ENCODE measurements at regions not wholly inside any gene's neighbourhood (a gene's known extent, or its start where the extent isn't known, plus 50 kb on each side); places are given as distances from the start of the nearest gene placed in this dataset.

DNA sequence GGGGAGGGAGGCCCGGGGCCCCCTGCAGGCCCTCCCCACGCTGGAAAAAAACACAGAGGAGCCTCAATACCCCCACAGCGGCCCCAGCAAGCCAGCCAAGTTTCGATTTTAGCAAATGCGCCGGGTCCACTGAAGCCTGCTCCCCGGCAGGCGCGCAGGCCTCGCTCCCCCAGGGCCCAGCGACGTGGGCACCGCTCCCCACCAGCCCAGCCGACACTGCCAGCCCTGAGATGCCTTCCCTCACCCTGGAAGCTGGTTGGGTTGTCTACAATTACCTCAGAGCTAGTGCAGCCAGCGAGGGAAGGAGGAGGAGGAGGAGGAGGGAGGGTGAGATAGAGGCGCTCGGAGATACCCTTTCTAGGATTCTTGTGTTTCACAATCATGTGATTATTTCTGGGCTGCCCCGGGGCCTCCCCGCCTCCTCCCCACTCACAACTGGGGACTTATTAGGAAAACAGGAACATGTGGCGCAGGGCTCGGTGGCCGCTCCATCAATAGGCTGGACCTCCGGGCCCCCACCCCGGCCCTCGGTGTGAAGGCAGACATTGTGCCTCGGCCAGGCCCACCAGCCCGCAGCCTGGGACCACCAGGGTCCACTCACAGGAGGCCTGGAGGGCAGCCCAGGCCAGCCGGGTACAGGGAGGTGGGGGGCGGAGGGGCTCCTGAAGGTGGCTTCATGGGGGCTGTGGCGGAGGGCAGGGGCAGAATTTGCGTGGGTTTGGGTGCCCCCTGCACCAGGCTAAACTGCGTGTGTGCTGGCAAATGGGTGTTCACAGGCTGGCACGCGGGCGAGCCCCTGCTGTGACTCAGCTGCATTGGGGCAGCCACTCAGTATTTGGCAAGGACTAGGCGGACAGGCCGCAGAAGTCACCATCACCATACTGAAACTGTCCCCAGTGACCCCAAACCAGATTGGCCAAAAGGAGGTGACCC lies 109.9 kb downstream of the NCOR2 start:
- no peak for DNase-seq

DNA sequence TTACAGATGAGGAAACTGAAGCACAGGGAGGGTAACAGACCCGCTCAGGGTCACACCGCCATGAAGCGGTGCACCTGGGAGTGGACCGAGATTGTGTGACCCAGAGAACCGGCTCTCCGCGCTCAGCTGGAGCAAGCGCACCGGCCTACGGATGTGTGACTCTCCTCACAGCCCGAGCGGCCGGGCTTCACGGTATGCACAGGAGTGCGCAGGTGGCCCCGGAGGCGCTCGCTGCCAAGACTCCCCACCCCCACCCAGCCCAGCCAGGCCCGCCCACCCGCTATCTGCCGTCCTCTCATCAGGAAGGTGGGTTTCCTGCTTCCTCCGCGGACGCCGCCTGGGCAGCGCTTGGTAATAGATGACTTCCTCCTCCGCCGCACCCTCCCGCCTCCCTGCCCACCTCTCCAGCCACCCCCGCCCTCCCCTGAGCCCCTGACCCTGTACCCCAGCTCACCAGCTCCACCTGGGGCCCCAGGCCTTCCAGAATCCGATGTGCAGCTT lies 110.7 kb downstream of the NCOR2 start:
- DNase-seq, result no peak

DNA sequence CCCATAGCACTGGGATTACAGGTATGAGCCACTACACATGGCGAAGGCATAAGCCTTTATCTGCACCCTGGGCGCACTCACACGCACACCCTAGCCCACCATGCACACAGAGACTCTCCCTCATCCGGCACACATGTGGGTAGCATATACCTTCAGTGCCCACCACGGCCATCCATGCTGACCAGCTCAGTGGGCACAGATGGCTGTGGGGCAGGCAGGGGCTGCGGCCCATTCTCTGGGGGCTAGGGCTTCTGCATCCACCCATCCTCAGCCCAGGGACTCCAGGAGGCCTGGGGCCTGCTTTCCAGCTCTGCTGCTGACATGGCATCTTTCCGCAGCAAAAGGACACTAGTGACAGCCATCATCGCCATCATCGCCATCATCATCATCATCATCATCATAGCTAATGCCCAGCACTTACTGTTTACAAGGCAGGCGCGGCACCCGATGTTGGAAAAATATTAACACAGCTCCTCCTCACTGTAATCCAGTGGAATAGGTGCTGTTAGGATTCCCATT lies 111.2 kb downstream of the NCOR2 start:
- no peak for DNase-seq

DNA sequence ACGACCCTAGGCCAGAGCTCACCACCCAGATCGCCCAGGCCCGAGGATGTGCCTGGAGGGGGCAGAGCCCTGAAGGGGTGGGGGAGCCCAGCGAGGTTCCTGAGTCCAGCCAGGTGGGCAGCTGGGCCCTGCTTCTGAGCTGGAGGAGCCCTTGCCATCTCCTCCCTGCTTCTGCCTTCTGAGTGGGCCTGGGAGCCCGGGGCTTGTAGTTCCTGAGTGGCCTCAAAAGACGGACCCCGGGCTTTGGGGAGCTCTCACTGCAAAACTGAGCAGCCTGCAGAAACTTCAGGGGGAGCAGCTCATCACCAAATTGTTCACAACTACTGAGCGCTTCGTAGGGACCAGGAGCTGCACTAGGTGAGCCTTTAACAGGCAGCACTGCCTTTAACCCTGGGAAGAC lies 112.1 kb downstream of the NCOR2 start:
- DNase-seq, result no peak

DNA sequence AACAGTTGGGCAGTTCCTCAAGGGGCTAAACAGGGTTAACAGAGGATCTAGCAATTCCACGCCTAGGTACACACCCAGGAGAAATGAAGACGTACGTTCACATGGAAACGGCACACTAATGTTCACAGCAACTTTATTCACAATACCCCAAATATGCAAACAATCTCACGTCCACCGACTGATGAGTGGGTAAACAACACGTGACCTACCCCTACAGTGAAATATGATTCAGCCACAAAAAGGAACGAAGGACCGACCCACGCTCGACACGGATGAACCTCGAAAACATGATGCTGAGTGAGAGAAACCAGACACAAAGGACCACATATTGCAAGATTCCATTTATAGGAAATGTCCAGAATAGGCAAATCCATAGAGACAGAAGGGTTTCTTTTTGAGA lies 112.7 kb downstream of the NCOR2 start:
- no peak for DNase-seq

DNA sequence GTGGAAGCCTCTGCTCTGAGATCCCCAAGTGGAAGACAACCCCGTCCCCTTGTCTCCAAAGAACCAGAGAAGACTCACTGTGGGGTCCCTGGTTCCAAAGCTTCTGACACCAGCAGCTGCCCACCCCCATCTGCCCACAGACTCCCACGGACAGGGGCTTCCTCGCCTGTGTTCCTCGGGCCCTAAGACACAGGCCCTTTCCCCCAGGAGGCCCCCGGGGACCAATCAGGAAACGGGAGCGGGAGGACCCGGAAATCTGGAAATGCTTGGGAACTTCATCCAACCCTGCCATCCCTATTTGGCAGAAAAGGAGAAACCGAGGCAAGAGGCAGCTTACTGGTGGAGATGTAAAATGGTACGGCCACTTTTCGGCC lies 113.1 kb downstream of the NCOR2 start:
- DNase-seq, result no peak

DNA sequence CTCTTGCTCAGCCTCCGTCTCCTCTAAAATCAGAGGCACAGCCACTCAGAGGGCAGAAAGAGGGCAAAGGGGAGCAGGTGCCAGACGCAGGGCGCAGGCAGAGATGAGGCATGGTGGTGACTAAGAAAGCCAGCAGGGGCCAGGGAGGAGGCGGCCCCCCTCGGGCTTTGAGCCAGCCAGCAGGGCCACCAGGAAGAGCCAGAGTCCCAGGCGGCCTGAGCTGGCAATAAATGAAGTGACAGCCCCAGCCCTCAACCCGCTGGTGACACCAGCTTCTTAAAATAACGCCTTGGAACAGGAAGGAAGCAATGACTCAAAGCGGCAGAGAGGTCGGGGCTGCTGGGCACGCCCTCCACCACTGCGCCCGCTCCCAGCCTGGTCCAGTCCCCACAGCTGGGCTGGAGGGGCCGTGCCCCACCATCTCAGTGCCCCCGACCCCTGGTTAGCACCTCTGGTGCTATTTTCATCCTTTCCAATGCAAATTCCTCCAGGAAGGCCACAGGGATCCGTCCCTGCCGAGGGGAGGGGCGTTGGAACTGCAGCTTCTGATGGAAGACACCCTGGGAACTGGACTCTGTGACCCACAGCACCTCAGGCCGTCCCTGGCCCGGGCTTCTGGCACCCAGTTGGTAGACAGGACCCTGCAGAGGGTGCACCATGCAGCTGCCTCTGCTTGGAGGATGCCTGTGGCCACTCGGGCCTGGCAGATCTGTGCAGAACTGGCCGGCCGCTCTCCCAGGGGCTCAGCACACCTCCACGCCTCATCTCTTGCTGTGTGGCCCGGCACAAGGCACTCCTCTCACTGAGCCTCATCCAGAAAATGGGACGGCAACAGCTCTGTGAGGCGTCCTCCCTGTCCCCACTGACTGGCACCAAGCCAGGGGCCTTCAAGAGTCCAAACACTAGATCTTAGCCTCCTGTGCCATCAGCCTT lies 113.7 kb downstream of the NCOR2 start:
- DNase-seq, result no peak

DNA sequence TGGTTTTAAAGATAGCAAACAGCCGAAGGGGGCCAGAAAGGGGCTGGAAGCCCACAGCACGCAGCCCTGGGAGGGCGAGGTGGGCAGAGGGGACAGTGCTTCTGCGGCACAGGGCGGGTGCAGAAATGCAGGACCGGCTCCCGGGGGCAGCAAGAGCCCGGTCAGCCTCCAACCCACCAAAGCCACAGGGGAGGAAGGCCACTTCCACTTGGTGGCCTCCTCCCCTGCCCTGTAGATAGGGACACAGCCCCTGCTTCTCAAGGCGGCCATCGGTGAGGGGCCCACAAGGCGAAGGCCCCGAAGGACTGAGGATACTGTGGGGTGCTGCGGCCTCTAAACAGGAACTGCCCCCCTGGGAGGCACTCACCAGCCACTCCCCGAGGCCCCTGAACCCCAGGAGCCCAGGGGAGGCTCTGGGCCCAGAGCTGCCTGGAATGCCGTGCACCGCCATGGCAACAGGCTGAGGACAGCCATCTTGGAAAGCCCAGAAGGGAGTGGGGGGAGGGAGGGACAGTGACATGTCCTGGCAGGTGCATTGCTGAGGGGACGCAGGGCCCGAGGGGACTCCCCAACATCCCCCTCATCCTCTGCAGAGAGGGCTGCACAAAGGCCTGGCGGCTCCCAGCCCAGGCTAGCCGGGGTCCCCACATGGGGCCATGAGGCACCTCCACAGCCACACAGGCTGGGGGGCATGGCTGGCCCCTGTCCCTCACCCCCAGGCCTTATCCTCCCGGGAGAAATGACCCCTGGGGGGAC lies 114.7 kb downstream of the NCOR2 start:
- no peak for DNase-seq

DNA sequence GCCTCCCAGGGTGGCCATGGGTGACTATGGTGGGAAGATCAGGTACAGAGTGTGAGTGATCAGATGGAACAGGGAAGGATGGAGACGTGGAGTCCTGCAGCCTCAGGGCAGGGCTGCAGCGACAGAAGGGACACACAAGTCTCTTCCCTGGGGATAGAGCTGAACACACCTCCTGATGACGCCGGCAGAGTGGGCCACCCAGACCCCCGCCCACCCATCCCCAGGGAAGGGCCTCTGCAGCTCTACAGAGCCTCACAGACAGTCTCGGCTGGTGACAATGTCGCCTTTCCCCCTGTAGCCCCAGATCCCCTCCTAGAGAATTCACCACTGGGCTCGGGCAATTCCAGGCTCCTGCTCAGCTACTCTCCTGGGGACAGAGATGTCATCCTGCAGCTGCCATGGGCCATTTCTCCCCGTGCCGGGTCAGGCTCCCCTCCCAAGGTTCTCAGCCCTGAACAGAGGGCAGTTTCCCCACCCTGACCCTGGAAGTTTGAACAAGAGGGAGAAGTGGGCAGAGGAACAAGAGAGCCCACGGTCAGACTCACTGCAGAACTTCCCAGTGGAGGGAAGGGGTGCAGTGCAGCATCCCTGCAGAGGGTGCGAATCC lies 115.7 kb downstream of the NCOR2 start:
- no peak for DNase-seq

DNA sequence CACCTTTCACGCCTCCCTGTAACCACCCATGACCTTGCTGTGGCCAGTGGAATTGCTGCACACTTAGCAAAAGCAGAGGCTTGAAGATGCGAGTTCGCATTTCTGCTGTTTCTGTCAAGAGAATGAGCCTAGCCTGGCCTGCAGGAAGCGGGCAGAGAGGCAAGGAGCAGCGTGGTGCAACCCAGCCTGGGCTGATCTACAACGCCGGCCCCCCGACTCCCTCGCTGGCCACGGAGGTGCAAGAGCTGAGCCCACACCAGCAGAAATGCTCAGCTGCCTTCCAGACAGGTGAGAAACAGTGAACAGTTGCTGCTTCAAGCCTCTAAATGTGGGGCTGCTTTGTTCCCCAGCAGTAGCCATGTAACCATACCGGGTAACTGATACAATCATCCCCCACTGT lies 116.4 kb downstream of the NCOR2 start:
- DNase-seq, result no peak

DNA sequence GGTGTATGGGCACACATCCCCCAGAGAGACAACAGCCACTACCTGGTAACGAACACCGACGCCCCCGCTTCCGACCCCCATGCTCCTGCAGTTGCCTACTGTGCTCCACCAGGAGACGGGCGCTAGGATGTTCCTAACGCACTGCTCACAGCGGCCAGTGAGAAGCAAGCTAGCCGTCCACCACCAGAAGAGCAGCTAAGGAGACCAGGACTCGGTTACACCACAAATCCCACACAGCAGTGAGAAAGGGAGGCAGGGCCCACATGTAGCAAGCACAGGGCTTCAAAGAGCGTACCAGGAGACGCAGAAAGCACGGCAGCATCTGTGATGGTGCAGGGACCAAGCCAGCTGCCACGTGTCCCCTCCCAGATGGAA lies 117.0 kb downstream of the NCOR2 start:
- no peak for DNase-seq

DNA sequence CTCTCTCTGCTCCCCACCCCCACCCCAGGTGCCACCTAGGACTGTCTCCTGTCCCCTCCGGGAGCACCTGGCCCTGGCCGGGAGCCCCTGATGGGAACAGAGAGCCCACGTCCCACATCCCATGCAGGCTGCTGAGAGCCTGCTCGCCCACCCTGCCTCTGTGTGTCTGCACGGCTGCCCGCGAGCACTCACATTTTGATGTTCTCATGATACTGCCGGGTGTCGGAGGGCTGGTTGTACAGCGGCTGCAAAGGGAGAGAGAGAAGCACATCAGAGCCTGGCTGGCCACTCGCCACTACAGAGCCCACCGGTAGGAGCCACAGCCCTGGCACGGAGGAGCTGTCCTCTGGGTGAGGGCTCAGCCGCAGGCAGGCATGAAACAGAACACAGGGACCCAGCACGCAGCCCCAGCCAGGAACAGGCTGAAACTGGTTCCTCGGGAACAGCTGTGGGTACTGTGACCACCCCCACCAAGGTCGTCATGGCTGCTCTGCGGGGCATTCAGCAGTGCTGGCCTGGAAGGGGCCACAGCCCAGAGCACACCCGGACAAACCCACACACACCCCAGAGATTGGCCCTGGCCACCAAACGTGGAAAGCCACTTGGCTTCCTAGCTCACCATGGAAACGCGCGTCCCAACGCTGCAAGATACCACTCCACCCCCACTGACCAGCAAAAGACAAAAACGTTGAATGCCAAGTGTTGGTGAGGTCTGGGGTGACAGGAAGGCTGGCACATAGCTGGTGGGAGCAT lies 117.6 kb downstream of the NCOR2 start:
- no peak for DNase-seq

DNA sequence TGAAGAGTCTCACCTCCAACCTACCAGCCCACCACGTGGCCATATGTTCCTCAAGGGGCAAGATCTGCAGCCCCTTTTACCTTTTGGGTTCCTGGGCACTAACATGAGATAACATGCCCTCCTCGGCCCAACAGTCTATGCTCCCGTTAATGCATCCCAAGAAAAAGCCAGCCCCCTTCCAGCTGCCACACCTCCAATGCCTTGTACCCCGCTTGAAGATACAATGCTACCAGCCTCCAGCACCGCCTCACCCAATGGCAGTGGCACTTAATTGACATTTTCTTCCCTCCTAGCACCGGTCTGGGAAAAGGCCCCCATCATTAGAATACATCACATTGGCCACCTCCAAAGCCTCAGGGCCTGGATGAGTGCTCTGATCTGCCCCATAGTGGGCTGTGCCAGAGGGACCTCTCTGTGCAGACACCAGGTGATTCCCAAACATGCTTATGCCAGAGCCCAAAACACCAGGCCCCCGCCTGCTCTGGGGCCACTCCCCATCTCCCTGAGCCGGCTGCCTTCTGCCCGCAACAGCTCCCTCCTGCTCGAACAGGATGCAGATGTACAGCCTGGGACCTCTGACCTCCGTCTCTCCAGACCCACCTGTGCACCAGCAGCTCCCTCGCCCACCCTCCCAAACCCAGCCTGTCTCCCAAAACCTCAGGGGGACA lies 118.3 kb downstream of the NCOR2 start:
- no peak for DNase-seq

DNA sequence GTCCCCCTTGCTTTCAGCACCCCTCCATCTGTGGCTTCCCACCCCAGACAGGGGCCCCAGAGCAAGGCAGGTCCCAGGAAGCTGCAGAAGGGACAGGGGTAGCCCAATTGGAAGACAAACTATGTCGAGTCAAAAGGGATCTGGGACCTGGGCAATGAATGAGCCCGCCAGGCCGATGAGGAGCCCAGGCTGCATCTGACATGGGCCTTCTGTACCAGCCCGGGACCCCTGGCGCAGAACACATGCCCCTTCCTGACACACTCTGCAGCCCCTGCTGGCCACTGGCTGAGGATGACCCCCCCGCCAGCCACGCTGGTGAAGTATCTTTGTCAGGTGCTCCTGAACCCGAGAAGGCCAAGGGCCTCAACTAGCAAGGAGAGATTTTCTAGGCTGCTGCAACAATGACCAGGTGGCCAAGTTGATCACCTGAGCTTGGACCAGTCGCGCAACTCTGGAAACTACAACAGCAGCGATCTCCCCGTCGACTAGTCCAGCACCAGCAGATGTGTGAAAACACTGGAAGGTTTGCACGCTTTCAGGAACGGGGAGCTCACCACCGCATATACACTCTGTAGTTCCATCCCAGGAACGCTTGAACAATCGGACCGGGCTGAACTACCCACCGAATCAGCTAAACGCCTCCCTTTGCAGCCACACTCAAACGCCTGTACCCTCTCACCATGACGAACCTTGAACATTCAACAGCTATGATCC lies 119.0 kb downstream of the NCOR2 start:
- DNase-seq, result no peak

DNA sequence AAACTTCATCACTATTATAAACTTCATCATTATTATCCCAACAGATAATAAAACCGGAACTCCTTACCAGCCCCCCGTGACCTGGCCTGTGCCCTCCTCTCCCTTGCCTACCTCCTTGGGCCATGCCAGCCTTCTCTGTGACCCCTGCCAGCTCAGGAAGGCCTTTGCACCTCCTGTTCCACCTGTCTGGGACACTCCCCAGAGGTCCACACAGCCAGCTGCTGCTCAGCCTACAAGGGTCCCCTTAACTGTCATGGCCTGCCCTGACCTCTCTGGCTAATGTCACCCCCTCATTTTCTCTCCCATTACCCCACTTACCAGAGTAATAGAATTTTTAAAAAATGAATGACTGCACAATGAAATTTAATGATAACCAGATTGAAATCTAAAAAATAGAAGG lies 121.0 kb downstream of the NCOR2 start:
- no peak for DNase-seq

DNA sequence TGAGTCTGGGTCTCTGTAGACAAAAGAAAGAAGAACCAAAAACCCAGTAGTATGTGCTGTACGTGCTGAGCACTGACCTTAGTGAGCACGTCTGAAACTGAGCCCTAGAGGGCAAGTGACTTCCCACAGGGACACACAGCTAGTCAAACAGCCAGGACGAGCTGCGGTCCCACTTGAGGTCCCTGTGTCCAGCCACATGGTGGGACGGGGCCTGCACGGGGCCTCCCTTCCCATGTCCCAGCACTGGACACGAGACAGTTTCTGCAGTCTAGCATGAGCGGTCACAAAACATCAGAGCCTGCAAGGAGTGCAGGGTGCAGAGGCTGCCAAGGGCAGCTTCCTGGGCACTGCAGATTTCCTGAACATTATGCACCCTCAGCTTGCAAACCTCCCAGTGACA lies 121.6 kb downstream of the NCOR2 start:
- no peak for DNase-seq

DNA sequence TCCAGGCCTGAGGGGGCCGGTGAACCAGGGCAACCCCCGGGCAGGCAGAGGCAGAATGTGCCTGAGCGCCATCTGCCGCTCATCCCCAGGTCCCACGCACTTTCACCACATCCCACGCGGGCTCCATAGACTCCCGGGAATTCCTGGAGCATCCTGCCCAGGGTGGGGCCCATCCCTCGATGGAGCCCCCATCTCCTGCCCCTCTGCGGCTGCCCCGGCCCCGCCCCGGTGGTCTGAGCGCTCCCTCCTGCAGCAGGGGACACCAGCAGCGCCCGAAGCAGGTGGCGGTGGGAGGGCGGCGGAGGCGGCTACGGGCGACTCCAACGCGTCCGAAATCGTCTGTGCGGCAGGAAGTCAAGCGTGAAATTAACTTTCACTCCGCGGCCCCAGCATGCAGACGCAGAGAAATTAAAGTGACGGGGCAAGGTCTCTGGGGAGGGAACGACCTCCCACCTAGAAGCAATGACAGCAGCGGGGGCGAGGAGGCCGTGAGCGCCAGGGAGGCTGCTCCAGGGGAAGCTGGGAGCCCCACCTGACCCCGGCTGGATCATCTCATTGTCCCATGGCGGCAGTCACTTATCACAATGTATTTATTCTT lies 122.2 kb downstream of the NCOR2 start:
- DNase-seq, result no peak

DNA sequence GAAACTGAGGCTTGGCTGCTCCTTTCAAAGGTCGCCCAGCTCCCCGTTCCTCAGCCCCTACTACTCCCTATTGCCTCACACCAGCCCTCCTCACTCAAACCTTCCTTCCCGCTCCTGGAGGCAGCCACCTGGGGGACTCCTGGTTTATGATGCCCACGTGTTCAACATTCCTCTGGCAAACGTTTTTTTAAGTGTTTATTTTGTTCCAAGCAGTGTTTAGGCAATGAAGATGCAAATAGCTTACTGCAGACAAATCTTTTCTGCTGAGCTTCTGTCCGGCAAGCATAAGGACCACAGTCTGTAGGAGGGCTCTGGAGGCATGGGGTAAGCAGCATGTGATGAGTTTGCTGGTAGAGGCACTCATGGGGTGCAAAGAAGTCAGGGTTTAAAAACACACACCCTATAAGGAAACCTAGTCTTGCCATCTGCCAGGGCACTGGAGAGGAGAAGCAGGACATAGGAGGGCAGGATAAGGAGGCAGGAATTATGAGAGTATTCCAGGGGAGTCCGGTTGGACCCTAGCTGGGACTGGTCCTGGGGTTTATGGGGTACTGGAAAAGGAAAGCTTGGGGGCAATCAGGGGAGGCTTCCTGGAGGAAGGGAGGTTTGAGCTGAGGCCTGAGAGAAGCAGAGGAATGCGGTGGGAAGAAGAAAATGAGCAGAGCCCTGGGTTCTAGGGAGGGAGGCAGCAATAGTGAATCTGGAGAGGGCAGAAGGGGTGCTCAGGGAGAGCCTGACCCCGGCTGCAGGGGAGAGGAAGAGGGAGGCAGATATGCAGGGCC lies 123.3 kb downstream of the NCOR2 start:
- no peak for DNase-seq

Measured in NCI-H748 treated with DMSO at 0.1 percent for 48 hours (cell line).